GM20000 (cell line): ENCODE measurements at regions not wholly inside any gene's neighbourhood (a gene's known extent, or its start where the extent isn't known, plus 50 kb on each side); places are given as distances from the start of the nearest gene placed in this dataset.

Source experiments
- DNase-seq: peaks from one replicate; pipeline ENCODE4 v3.0.0; 2012; ENCODE audit warnings: low spot score
- CTCF ChIP-seq: IDR thresholded peaks from 2 replicates; pipeline ENCODE4 v1.5.1; 2012; ENCODE audit warnings: mild to moderate bottlenecking, control low read depth; ENCODE audit errors: extremely low read depth, missing control alignments

DNA sequence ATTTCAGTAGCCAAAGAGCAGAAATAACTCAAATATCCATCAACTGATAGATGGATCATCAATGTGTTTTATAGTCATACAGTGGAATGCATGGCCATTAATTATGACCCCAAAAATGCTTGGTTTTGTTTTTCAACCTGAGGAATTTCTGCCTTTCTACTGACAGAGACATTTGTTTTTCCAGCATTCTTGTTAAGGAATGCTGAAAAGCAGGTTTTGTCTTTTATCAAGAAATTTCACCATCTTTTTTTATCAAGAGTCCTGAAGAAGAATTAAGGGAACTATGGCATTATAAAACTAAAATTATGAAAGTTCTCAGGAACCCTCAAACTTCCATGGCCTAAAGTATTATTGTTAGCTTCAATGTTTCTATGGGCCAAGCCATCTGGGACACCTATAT is 153.4 kb upstream of the THSD7A start:
- no peak for DNase-seq

DNA sequence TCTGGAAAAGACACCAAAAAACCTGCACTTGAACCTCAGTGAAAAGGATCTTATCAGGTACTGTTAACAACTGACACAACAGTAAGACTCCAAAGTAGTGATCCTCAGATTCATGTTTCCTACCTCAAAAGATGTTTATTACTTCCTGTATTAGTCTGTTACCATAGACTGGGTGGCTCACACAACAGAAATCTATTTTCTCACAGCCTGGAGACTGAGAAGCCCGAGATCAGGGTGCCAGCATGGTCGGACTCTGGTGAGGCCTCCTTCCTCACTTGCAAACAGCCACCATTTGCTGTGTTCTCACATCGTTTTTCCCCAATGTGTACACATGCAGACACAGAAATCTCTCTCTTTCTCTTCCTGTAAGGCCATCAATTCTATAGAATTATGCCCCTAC is 154.0 kb upstream of the THSD7A start:
- no peak for DNase-seq
- TF ChIP-seq CTCF: no peak

More for the DNA sequence above, 153.4 kb upstream of the THSD7A start:
- TF ChIP-seq CTCF: no peak

DNA sequence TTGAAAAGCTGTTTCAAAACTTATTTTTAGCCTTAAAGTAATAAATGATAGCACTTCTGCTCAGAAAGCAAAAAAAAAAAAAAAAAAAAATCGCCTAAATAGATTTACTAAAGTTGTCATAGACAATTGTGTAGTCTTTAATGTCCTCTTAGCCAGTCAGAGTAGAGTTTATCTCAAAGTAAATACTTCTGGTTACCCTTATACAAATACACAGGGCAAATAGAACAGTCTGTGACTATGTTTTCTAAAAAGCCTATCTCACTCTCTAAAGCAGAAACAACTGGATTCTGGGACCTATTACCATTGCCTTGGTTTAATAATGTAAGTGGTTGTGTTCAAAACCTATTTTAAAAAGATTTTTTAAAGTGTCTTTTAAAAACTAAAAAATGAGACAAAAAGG is 156.2 kb upstream of the THSD7A start:
- TF ChIP-seq CTCF: no peak
- no peak for DNase-seq

DNA sequence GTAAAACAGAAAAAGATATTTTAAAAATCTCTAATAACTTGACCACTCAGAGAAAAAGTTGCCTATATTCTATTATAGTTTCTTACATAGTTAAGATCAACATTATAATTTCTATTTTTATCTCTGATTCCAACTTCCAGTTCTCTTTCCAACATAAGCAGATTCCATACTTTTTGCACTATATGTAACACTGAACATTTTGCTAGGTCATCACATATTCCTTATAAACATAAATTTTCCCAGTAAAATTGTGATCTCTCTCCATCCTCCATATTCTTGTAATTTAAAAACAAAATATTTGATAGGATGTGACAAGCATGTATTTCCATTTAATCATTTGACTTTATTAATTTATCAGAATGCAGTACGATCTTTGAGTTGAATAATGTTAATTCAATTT is 170.4 kb upstream of the THSD7A start:
- no peak for DNase-seq
- no peak for TF ChIP-seq CTCF

DNA sequence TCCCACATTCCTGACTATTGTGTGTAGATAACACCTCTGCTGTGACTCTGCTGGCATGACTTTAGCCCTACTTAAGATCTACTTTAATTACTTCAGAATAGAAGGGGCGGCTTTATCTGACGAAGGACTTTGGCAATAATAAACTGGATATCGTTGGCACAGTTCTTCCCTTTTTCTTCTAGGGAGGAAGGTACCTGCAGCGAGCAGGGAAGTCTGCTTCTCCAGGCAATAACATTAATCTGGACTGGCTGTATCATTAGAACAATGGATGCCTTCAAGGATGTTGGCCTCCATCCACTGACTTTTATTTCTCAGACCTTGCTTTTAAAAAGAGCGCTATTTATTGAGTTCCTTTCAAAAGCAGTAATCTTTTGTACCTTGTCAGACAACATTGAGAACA is 172.6 kb upstream of the THSD7A start:
- no peak for TF ChIP-seq CTCF
- no peak for DNase-seq

DNA sequence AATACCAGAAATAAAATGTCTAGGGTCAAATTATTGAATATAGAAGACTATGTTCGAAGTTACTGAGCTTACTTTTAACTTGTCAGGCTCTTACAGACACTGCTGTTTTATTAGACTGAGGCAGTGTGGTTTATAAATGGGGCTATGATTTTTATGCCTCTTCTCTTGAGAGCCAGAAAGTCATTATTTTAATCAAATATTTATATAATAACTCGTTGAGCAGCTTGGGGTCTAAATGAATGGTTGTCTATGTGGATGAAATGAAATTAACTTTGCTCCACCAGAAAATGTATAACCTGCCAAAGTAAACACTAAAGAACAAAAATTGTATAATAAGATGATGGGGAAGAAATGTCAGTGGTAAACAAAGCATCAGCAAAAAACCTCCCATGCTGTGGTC is 175.6 kb upstream of the THSD7A start:
- no peak for DNase-seq
- TF ChIP-seq CTCF: no peak

- DNase-seq: no peak
- no peak for TF ChIP-seq CTCF
Measured at GRCh38 chr7:12013983-12014382, 182.0 kb upstream of the THSD7A start.
